ENCODE measurements at regions not wholly inside any gene's neighbourhood (a gene's known extent, or its start where the extent isn't known, plus 50 kb on each side); places are given as distances from the start of the nearest gene placed in this dataset.
"Not testable (repeated sequence)": the region's sequence is repeated elsewhere in the genome, so short reads cannot be mapped to it uniquely, and the experiment has no call there.

GRCh38 chr10:8334631-8335030 is 280.1 kb downstream of the GATA3 start:
- no peak for DNase-seq (ENCODE audit: low read depth in 2 of 2, low spot score in 1 of 2)

- DNase-seq (ENCODE audit: low read depth in 2 of 2, low spot score in 1 of 2) = no peak
Observed at GRCh38 chr10:8336629-8337331, 282.3 kb downstream of the GATA3 start.

GRCh38 chr10:8337332-8337651 is 282.8 kb downstream of the GATA3 start:
- DNase-seq (ENCODE audit: low read depth in 2 of 2, low spot score in 1 of 2) = no peak

- DNase-seq (ENCODE audit: low read depth in 2 of 2, low spot score in 1 of 2) = no peak
Observed at GRCh38 chr10:8338177-8338766, 283.8 kb downstream of the GATA3 start.

GRCh38 chr10:8344756-8345155 is 290.3 kb downstream of the GATA3 start:
- no peak for DNase-seq (ENCODE audit: low read depth in 2 of 2, low spot score in 1 of 2)

GRCh38 chr10:8346861-8347260 is 292.4 kb downstream of the GATA3 start:
- DNase-seq (ENCODE audit: low read depth in 2 of 2, low spot score in 1 of 2) = no peak

GRCh38 chr10:8347614-8348013 is 293.1 kb downstream of the GATA3 start:
- DNase-seq (ENCODE audit: low read depth in 2 of 2, low spot score in 1 of 2) = not testable (repeated sequence)

- DNase-seq (ENCODE audit: low read depth in 2 of 2, low spot score in 1 of 2) = no peak
Observed at GRCh38 chr10:8349610-8350249, 295.2 kb downstream of the GATA3 start.

GRCh38 chr10:8350250-8350967 is 295.9 kb downstream of the GATA3 start:
- DNase-seq (ENCODE audit: low read depth in 2 of 2, low spot score in 1 of 2) = no peak

- no peak for DNase-seq (ENCODE audit: low read depth in 2 of 2, low spot score in 1 of 2)
Observed at GRCh38 chr10:8352171-8353075, 297.9 kb downstream of the GATA3 start.

- DNase-seq (ENCODE audit: low read depth in 2 of 2, low spot score in 1 of 2) = no peak
Observed at GRCh38 chr10:8356283-8356682, 301.8 kb downstream of the GATA3 start.

GRCh38 chr10:8359467-8359866 is 305.0 kb downstream of the GATA3 start:
- no peak for DNase-seq (ENCODE audit: low read depth in 2 of 2, low spot score in 1 of 2)

GRCh38 chr10:8360365-8360764 is 305.9 kb downstream of the GATA3 start:
- no peak for DNase-seq (ENCODE audit: low read depth in 2 of 2, low spot score in 1 of 2)

GRCh38 chr10:8360814-8361509 is 306.5 kb downstream of the GATA3 start:
- no peak for DNase-seq (ENCODE audit: low read depth in 2 of 2, low spot score in 1 of 2)

- DNase-seq (ENCODE audit: low read depth in 2 of 2, low spot score in 1 of 2) = no peak
Observed at GRCh38 chr10:8361510-8361844, 307.0 kb downstream of the GATA3 start.

GRCh38 chr10:8365935-8366911 is 311.7 kb downstream of the GATA3 start:
- DNase-seq (ENCODE audit: low read depth in 2 of 2, low spot score in 1 of 2) = peak; percentile 8 to 26

- DNase-seq (ENCODE audit: low read depth in 2 of 2, low spot score in 1 of 2) = not testable (repeated sequence)
Observed at GRCh38 chr10:8367672-8368411, 313.4 kb downstream of the GATA3 start.

GRCh38 chr10:8369666-8370065 is 315.2 kb downstream of the GATA3 start:
- DNase-seq (ENCODE audit: low read depth in 2 of 2, low spot score in 1 of 2) = no peak

- no peak for DNase-seq (ENCODE audit: low read depth in 2 of 2, low spot score in 1 of 2)
Observed at GRCh38 chr10:8374334-8374733, 319.8 kb downstream of the GATA3 start.
